Right lobe of liver (tissue), 6 donors: ENCODE measurements at regions not wholly inside any gene's neighbourhood (a gene's known extent, or its start where the extent isn't known, plus 50 kb on each side); places are given as distances from the start of the nearest gene placed in this dataset.

Experiments used
- ATAC-seq, 4 donors: fragments of 200-7000 bp; cut with Tn5 transposase; one replicate each; pipeline ENCODE4 v1.9.1; 2020; ENCODE audit warnings: mild to moderate bottlenecking in 4 of 4, moderate library complexity in 4 of 4
- DNase-seq, 3 donors: peaks; one replicate each; pipeline ENCODE4 v3.0.0-alpha.2; 2020
- H3K27ac ChIP-seq, 3 donors: fragments of 200-600 bp; one replicate each; pipeline ENCODE4 v1.8.0; 2022
- H3K27me3 ChIP-seq, 2 donors: fragments of 200-600 bp; one replicate each; pipeline ENCODE4 v1.8.0; 2022
- H3K36me3 ChIP-seq, 4 donors: fragments of 200-600 bp; sonication (generic) in 1 of 4; one replicate each; pipeline versions ENCODE4 v1.5.1 to v1.8.0; 2017 to 2022; ENCODE audit warnings: control low read depth in 1 of 4
- H3K4me1 ChIP-seq, 4 donors: fragments of 200-600 bp; sonication (generic) in 1 of 4; one replicate each; pipeline versions ENCODE4 v1.5.1 to v1.8.0; 2017 to 2022; ENCODE audit warnings: control low read depth in 1 of 4
- H3K4me3 ChIP-seq, 3 donors: fragments of 200-600 bp; one replicate each; pipeline ENCODE4 v1.8.0; 2022
- H3K9me3 ChIP-seq, 4 donors: fragments of 200-600 bp; sonication (generic) in 1 of 4; one replicate each; pipeline versions ENCODE4 v1.5.1 to v1.8.0; 2017 to 2022; ENCODE audit warnings: control low read depth in 1 of 4
- CTCF ChIP-seq, 4 donors: fragments of 200-600 bp in 3 of 4; fragments of 450-650 bp in 1 of 4; IDR thresholded peaks; one replicate each; pipeline versions ENCODE4 v1.5.1 to v1.8.0; 2016 to 2022; ENCODE audit warnings: antibody characterized with exemption in 4 of 4, mild to moderate bottlenecking in 2 of 4
- POLR2A ChIP-seq: fragments of 450-650 bp; IDR thresholded peaks from one replicate; pipeline ENCODE4 v1.6.1; 2017; ENCODE audit warnings: antibody characterized with exemption, mild to moderate bottlenecking
- WGBS: methylation state at CpG from one replicate; pipeline ENCODE4 v1.1.6; 2018; ENCODE audit warnings: low coverage, low lambda C conversion rate; ENCODE audit not compliant: insufficient coverage; ENCODE audit errors: missing lambda C conversion rate; 5-methylcytosine and 5-hydroxymethylcytosine counted together
- intact Hi-C, 2 donors: fragments of 100-400 bp; cut with DNase I; formaldehyde crosslinking; loops; one replicate each; pipeline versions ENCODE4 v1.11.2 to v1.14.1; 2022
- donor health status: DM: no; HTN: yes; CAD: no.
- donor health status: DM: no; HTN: no; CAD: no.
- donor health status: DM: no; HTN: no; CAD: no.
- donor health status: DM: no; HTN: yes; CAD: no.
- donor health status: DM: no; HTN: yes; CAD: no.

- intact Hi-C loops = no loop called here
- WGBS = 80% methylated on average over 3 of the region's 3 CpGs
- ATAC-seq (no peak), DNase-seq (no peak)
- Histone ChIP-seq H3K27ac (no peak overlapping the region), H3K27me3 (no peaks in the 10 kb centered on the region), H3K36me3 (no peaks in the 10 kb centered on the region), H3K4me3 (no peak overlapping the region), H3K9me3 (no peaks in the 10 kb centered on the region), H3K4me1 (no peaks in the 10 kb centered on the region)
- TF ChIP-seq CTCF (IDR thresholded peaks at IDR 0.05) (no peak), POLR2A (no peak)
Observed at GRCh38 chrX:16496175-16496574, 153.8 kb upstream of the S100G start.

- no peak for ATAC-seq
- H3K9me3 ChIP-seq = no peaks in the 10 kb centered on the region
- WGBS = 75% methylated on average over 10 of the region's 11 CpGs
- H3K27me3 ChIP-seq = no peaks in the 10 kb centered on the region
- H3K4me1 ChIP-seq = no peaks in the 10 kb centered on the region
- TF ChIP-seq POLR2A (no peak), CTCF (IDR thresholded peaks at IDR 0.05) (no peak)
- H3K27ac ChIP-seq = no peak overlapping the region
- intact Hi-C loops = no loop called here
- no peak for DNase-seq
- no peaks in the 10 kb centered on the region for H3K36me3 ChIP-seq
- H3K4me3 ChIP-seq = no peak overlapping the region
Observed at GRCh38 chrX:16511796-16512776, 137.9 kb upstream of the S100G start.

GRCh38 chrX:16516232-16516876, 133.6 kb upstream of the S100G start:
- 56% methylated on average over 3 of the region's 3 CpGs for WGBS
- H3K4me3 ChIP-seq = no peak overlapping the region
- no peaks in the 10 kb centered on the region for H3K9me3 ChIP-seq
- H3K4me1 ChIP-seq = no peaks in the 10 kb centered on the region
- no peak overlapping the region for H3K27ac ChIP-seq
- TF ChIP-seq CTCF (IDR thresholded peaks at IDR 0.05) = no peak
- no peak for TF ChIP-seq POLR2A
- H3K36me3 ChIP-seq = no peaks in the 10 kb centered on the region
- DNase-seq (no peak), ATAC-seq (no peak)
- intact Hi-C loops = no loop called here
- H3K27me3 ChIP-seq = no peaks in the 10 kb centered on the region

GRCh38 chrX:16517039-16517605, 132.8 kb upstream of the S100G start:
- no peak for DNase-seq
- H3K27ac ChIP-seq = no peak overlapping the region
- H3K4me3 ChIP-seq = no peak overlapping the region
- no peaks in the 10 kb centered on the region for H3K27me3 ChIP-seq
- no peaks in the 10 kb centered on the region for H3K36me3 ChIP-seq
- intact Hi-C loops = no loop called here
- no peaks in the 10 kb centered on the region for H3K9me3 ChIP-seq
- WGBS = 50% methylated on average over 1 of the region's 2 CpGs
- TF ChIP-seq CTCF (IDR thresholded peaks at IDR 0.05) (no peak), POLR2A (no peak)
- ATAC-seq = peak in 1 of 4 donors; percentile 25
- H3K4me1 ChIP-seq = no peaks in the 10 kb centered on the region
